Erythroblast (primary cell): ENCODE measurements at regions not wholly inside any gene's neighbourhood (a gene's known extent, or its start where the extent isn't known, plus 50 kb on each side); places are given as distances from the start of the nearest gene placed in this dataset.
"Not testable (repeated sequence)": the region's sequence is repeated elsewhere in the genome, so short reads cannot be mapped to it uniquely, and the experiment has no call there.

Experiments used
- DNase-seq, 2 experiments: peaks; one replicate each; lab custom pipeline; 2025; lab: John Stamatoyannopoulos, UW
- GATA1 ChIP-seq: IDR thresholded peaks from 2 replicates; pipeline ENCODE4 v1.6.1; 2011; ENCODE audit warnings: low read depth, mild to moderate bottlenecking, control low read depth, low read length, moderate library complexity
- POLR2A ChIP-seq: IDR thresholded peaks from 2 replicates; pipeline ENCODE4 v1.6.1; 2011; ENCODE audit warnings: mild to moderate bottlenecking, low read length

DNA sequence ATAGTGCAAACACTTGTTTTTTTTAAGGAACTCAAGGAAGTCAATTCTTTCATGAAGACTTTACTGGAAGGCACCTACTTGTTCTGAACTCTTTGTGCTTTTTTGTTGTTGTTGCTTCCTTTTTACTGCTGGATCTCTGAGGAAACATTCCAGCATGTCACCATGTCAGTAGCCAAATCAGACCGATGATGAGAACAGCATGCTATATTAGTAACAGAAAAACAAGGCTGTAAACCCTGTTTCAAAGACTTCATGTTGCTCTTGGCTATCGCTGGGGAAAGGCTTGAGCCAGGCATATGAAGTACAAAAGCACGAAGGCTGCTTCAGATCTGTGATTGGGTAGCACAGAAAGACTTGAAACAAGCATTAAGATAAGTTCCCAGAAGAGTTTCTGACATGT lies 125.6 kb upstream of the SLC5A12 start:
- no peak for DNase-seq
- no peak for TF ChIP-seq POLR2A
- TF ChIP-seq GATA1, result no peak

DNA sequence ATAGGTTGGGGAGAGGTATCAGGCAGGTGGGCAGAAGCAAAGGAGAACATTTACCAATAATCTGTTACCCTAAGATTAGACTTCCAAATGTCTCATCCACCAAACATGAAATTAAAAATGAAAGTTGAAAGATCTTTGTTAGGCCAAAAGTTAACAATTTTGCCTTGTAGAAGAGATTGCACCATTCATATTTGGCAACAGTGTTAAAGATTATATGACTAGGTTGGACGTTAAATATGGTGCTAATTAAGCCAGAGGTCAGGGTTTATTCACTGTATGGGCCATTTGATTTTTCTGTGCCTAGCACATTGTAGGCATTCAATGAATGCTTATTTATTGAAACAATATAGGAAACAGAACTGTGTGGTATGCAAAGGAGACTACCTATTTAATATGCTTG lies 126.1 kb upstream of the SLC5A12 start:
- TF ChIP-seq POLR2A (no peak), GATA1 (no peak)
- no peak for DNase-seq

DNA sequence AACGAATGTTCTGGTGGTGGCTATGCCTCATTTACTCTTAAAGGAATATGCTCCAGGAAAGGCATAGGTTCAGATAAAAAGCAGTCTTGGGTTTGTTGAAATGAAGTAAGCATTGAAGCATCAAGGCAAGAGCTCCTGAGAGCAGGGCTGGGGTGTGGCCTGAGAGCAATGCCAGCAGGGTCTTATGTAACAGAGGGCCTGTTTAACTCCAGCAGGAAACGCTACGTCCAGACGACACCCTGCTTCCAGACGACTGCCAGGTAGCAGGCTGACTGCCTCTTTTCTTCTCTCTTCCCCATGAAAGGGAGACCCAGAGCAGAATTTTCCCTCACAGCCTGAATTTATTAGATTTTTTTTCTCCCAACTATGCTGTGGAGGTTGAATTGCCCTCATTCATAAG lies 127.2 kb upstream of the SLC5A12 start:
- TF ChIP-seq GATA1 (no peak), POLR2A (no peak)
- DNase-seq, result no peak

DNA sequence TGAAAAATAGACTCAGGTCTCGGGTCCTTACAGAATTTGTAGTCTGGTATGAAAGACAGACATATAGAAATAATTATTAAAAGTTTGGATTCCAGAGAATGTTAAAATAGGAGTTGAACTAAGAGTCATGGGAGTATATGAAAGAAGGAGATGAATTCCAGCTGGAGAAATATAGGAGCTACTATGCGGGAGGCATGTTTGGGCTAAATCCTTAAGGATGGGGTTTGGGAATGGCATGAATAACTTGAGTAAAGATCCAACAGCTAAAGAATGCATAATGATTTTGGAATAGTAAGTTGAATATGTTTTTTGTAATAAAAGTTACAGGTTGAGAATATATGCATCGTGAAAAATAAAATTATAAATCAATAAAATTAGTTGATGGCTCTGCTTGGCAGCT lies 129.4 kb upstream of the SLC5A12 start:
- TF ChIP-seq GATA1, result no peak
- no peak for TF ChIP-seq POLR2A
- no peak for DNase-seq

DNA sequence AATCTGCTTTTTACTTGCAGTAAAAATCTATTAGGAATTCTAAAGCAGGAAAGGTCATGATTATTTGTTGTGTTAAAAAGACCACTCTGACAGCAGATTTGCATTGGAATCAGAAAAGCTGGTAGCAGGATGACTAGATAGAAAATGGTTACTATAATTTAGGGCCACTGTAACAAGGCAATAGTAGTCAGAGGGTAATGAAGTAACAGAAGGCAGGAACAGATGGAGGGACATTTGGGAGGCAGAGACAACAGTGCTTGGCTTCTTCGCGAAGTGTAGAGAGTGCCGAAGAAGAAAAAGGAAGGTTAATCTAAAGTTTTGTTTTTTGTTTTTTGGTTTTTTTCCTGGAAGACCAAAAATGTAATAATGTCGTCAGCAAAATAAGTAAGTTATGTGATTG lies 129.8 kb upstream of the SLC5A12 start:
- no peak for DNase-seq
- no peak for TF ChIP-seq POLR2A

DNA sequence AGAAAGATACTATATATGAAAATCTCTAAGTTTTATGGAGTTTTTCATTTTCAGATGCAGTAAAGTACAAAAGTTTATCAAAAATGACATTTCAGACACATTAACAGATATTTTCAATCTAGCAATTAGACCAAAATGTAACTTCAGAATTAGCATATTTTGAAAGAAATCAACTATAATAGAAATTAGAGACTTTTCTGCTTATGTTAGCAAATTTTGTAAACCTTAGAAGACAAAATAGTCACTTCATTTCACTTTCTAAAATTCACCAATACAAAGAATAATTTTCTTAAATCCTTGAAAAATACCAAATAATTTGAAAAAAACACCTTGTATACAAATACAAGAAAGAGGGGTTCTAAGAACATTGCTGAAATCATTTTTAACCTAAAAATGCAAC lies 135.8 kb upstream of the FIBIN start:
- DNase-seq, result no peak
- TF ChIP-seq GATA1, result no peak
- no peak for TF ChIP-seq POLR2A

DNA sequence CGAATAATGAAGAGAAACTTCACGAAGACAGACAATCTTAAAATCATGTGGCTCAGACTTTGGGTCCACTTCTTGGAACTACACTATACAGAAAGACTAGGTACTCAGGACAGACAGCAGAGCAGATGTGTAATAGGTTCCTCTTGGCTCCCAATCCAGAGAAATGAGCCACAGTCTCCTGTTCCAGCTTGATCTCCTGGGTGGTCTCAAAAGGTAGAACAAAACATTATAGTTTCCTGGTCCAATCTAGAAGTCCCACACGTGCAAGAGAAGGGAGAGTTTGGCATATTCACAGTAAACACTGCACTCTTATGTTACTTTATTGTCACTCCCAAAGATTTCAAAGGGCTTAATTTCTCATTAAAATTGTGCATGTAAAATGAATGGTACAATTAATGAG lies 134.5 kb upstream of the FIBIN start:
- TF ChIP-seq GATA1 (no peak), POLR2A (no peak)
- no peak for DNase-seq

DNA sequence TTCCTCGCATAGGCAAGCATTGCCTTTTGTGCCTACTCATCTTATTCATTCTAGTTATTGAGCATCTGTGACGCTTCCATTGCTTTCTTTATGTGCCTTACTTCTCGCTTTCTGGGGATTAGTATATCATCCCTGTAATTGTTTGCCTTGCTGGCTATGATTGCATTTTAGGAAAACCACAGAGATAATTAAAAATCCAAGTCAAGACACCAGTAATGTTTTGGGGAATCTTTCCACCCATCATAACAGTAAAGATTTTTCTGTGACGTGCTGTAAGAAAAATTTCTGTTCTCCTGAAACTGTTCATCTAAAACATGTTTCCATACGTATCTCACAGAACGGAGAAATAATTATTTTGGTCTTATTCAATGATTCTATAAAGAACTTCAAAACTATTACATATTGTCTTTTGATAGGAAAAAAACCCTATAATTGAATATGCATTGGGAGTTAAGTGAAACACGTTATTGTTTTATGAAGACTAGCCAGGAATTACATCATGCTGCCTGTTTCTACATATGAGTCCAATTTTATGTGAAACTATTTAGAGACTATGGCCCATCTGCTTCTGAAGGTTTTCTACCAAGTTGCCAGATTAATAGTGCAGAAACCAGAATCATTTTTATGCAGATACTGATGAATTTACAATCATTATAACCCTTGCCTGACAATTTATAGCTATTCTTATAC lies 133.7 kb upstream of the FIBIN start:
- no peak for DNase-seq
- TF ChIP-seq GATA1, result no peak
- no peak for TF ChIP-seq POLR2A

DNA sequence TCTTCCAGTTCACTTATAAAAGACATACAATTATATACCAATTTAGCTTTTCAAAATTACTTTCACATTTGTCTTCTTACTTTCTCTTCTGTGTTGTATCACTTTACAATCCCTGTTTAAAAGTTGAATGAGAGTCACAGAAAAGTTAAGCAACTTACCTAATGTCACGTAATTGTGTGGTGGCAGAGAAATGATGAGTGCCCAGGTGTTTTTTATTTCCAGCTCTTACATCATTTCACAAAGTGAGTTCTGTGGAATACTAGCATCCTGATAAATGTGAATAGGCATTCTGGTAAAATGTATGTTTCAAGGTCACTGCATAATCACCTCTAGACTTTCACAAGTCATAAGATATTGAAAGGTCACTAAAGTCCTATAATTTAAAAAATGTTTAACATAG lies 133.0 kb upstream of the FIBIN start:
- TF ChIP-seq GATA1, result no peak
- no peak for DNase-seq

DNA sequence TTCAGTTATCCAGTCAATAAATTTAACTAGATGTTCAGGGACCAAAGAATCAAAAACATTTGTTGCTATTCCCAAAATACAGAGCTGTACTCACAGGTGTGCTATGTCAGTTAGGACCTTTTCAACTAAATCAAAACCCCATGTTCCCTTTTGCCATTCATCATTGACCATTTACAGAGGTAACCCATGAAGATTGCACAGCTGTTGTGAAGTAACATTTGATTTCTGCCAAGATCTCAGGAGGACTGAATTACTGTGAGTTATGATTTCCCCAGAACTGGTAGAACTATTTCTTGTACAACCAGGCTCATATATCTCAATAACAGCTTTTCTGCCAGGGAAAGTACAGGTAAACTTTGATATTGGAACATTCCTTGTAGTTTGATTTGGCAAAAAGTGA lies 131.1 kb upstream of the FIBIN start:
- no peak for TF ChIP-seq GATA1
- no peak for TF ChIP-seq POLR2A
- no peak for DNase-seq

DNA sequence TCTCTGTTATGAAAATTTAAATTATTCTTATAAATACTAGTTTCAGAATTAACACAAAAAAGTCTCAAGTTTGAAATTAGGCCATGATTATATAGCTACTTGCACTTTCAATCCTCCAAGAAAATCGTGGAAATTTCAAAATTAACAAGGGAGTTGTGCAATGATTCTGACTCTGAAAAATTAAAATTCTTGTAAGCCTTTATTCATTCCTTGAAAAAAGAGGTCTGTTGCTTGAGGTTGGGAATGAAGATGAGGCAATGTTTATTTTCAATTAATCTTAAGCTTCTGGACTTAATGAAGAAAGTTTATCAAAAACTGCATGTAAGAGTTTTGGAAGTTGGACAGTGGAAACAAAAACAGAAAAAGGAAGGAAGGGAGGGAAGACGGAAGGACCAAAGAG lies 128.2 kb upstream of the FIBIN start:
- TF ChIP-seq POLR2A (no peak), GATA1 (no peak)
- no peak for DNase-seq

DNA sequence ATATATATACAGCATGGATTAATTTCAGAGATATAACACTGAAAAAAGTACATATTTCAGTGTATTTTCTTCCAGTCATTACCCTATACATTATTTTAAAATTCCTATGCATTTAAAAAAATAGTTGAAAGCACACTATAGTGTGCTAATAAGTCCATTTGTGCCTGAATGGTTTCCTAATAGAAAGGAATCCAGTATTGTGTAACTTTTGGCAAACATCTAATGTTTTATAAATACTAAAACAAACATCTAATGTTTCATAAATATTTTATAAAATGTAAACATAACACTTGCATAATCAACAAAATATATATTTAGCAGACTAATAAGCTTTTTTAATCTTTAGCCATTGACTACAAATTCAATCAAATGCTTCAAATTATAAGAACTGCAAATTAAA lies 126.6 kb upstream of the FIBIN start:
- DNase-seq, result no peak
- TF ChIP-seq GATA1 (no peak), POLR2A (no peak)

DNA sequence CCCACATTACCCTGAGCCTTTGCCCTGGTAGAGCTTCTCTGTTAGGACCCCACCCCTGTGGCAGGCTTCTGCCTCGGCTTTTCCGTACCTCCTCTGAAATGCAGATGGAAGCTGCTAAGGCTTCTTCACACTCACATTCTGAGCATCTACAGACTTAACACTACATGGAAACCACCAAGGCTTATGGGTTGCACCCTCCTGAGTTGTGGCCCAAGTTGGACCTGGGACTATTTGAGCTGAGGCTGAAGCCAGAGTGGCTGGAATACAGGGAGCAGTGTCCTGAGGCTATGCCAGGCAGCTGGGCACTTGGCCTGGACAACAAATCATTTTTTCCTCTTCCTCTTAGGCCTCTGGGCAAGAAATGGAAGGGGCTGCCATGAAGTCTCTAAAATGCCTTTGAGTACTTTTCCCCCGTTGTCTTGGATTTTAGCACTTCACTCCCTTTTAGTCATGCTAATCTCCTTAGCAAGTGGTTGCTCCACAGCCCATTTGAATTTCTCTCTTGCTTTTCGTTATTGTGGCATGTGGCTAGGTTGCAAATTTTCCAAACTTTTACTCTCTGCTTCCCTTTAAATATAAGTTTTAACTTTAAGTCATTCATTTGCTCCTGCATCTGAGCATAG lies 114.8 kb upstream of the FIBIN start:
- TF ChIP-seq GATA1, result no peak
- no peak for TF ChIP-seq POLR2A
- no peak for DNase-seq

DNA sequence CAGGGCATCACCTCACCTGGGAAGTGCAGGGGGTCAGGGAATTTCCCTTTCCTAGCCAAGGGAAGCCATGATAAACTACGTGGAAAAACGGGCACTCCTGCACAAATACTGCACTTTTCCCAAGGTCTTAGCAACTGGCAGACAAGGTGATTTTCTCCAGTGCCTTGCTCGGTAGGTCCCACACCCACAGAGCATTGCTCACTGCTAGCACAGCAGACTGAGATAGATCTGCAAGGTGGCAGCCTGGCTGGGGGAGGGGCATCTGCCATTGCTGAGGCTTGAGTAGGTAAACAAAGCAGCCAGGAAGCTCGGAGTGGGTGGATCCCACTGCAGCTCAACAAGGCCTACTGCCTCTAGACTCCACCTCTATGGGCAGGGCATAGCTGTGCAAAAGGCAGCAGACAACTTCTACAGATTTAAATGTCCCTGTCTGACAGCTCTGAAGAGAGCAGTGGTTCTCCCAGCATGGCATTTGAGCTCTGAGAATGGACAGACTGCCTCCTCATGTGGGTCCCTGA lies 111.5 kb upstream of the FIBIN start:
- not testable (repeated sequence) for DNase-seq

DNA sequence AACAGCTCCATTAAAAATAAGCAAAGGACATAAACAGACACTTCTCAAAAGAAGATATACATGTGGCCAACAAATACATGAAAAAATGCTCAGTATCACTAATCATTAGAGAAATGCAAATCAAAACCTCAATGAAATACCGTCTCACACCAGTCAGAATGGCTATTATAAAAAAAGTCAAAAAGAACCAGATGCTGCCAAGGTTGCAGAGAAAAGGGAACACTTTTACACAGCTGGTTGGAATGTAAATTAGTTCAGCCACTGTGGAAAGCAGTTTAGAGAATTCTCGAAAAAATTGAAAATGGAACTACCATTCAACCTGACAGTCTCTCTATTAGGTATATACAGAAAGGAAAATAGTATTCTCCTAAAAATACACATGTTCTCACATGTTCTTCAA lies 102.4 kb upstream of the FIBIN start:
- no peak for TF ChIP-seq POLR2A
- no peak for DNase-seq
